Activated CD4-positive, alpha-beta T cell treated with anti-CD3 and anti-CD28 coated beads for 48 hours (primary cell): ENCODE measurements at regions not wholly inside any gene's neighbourhood (a gene's known extent, or its start where the extent isn't known, plus 50 kb on each side); places are given as distances from the start of the nearest gene placed in this dataset.
"Not testable (repeated sequence)": the region's sequence is repeated elsewhere in the genome, so short reads cannot be mapped to it uniquely, and the experiment has no call there.

Source experiments
- DNase-seq: peaks from one replicate; pipeline ENCODE4 v3.0.0-alpha.2; 2020

- DNase-seq = no peak
Measured at GRCh38 chr6:68053805-68054373, 581.2 kb upstream of the ADGRB3 start.

- DNase-seq = no peak
Measured at GRCh38 chr6:68052234-68052633, 582.8 kb upstream of the ADGRB3 start.

DNA sequence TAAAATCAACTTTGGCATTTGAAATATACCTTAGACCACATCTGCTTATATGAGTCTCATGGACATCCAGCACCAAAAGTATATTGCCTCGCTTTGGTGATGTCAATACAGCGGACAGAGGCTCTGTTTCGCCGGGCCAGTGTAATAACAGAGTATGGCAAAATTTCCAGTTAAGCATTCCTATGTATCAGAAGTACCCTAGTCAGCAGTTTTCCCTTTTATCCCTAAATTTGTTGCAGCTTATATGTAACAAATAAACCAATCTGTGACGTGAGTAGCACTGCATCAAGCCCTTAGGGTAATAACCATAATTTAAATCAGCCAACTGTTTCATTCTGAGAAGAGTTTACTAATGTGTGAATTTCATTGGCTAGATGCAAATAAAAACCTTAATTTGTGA, 585.5 kb upstream of the ADGRB3 start:
- no peak for DNase-seq

GRCh38 chr6:68046756-68047155, 588.3 kb upstream of the ADGRB3 start:
- no peak for DNase-seq

GRCh38 chr6:68046302-68046701, 588.8 kb upstream of the ADGRB3 start:
- no peak for DNase-seq

DNA sequence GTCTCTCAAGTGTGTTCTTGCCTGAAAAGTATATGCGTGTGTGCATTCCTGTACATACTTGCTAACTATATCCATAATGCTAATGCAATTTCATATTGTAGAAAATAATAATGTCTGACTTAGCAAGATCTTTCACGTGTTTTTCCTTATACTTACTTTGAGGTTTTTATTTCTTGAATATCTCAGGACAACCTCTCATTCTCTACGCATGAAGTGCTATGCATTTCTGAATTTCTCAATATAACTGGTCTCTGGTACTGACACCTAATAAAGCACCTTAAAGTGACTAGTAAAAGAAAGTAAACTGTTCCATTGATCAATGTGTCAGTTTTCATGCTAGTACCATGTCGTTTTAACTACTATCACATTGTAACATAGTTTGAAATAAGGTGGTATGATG, 589.9 kb upstream of the ADGRB3 start:
- no peak for DNase-seq

DNA sequence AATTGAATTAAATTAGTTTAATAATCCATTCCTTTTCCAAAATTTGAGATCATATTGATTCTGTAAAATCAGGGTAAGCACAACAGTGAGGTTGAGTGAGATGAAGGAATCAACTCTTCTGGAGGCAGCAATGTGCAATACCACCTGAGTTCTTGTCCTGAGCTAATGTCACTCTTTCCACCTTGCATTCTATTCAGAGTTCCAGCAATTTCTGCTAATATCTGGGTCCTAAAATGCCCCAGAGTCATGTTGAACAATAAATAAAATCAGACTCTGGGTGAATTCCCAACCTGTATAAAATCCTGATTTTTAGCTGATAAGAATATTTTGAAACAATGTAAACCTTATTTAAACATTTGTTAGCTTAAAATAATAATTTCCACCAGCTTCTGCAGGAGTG, 590.8 kb upstream of the ADGRB3 start:
- DNase-seq = no peak

DNA sequence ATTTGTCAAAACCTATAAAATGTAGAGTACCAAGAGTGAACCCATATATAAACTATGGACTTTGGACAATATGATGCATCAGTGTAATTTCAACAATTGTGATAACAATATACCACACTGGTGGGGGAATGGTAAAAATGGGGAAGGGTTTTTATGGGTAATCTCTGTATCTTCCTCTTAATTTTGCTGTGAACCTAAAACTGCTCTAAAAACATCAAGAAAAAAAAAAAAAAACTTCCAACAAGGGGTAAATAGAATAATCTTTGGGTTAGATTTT, 592.0 kb upstream of the ADGRB3 start:
- no peak for DNase-seq

GRCh38 chr6:68042339-68043121, 592.6 kb upstream of the ADGRB3 start:
- DNase-seq = no peak

- no peak for DNase-seq
Measured at GRCh38 chr6:68040780-68041179, 594.3 kb upstream of the ADGRB3 start.

DNA sequence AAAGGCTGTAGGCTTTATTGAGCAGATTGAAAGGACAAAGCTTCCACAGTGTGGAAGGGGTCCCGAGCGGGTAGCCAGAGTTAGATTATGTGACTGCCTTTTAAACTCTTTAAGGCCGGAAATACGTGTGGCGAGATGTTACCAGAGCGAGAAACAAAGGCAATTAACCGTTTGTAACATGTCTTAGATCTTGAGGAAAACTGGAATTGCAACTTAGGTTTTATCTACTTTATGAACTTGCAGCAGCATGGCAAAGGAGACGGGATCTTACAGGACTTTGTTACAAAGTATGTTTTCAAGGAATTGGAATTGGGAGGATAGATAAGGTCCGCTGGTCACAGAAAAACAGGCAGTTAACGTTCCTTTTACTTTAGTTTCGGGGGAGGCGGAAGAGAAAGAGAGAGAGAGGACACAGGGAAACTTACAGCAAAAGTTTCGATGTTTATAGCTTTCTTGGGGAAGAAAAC, 594.7 kb upstream of the ADGRB3 start:
- no peak for DNase-seq

GRCh38 chr6:68039641-68040311, 595.3 kb upstream of the ADGRB3 start:
- DNase-seq = no peak

- no peak for DNase-seq
Measured at GRCh38 chr6:68038815-68039408, 596.2 kb upstream of the ADGRB3 start.

GRCh38 chr6:68032217-68032616, 602.9 kb upstream of the ADGRB3 start:
- no peak for DNase-seq

DNA sequence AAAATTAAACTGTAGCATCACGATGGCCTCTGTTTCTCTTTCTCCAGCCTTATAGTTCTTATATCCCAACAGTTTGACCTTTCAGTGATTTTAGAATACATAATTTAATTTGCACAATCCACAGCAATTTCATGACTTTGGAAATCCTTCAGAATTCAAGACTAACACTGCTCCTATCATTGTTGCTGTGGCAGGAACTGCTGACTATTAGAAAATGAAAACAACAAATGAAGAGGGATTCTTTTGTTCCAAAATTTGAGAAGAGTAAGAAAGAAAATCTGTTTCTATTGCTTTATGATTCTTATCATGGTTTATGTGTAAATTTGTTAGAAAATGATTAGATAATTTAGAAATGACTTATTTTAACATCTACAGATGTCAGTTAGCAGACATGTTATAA, 604.0 kb upstream of the ADGRB3 start:
- DNase-seq = no peak

- no peak for DNase-seq
Measured at GRCh38 chr6:68026483-68026882, 608.6 kb upstream of the ADGRB3 start.

- no peak for DNase-seq
Measured at GRCh38 chr6:68025764-68026163, 609.3 kb upstream of the ADGRB3 start.

DNA sequence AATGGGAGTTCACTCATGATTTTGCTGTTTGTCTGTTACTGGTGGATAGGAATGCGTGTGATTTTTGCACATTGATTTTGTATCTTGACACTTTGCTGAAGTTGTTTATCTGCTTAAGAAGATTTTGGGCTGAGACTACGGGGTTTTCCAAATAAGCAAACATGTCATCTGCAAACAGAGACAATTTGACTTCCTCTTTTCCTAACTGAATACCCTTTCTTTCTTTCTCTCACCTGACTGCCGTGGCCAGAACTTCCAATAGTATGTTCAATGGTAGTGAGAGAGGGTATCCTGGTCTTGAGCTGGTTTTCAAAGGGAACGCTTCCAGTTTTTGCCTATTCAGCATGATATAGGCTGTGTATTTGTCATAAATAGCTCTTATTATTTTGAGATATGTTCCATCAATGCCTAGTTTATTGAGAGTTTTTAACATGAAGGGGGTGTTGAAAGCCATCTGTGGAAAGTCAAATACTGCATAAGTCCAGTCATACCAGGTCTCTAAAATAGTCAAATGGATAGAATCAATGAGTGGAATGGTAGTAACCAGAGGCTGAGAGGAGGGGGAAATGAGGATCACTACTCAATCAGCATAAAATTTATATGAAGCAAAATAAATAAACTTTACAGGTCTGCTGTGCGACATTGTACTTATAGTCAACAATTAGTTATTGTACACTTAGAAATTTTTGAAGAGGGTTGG, 610.4 kb upstream of the ADGRB3 start:
- DNase-seq = no peak

DNA sequence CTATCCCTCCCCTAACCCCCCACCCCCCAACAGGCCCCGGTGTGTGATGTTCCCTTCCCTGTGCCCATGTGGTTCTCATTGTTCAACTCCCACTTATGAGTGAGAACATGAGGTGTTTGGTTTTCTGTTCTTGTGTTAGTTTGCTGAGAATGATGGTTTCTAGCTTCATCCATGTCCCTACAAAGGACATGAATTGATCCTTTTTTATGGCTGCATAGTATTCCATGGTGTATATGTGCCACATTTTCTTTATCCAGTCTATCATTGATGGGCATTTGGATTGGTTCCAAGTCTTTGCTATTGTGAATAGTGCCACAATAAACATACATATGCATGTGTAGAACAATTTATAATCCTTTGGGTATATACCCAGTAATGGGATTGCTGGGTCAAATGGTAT, 612.1 kb upstream of the ADGRB3 start:
- DNase-seq = not testable (repeated sequence)

DNA sequence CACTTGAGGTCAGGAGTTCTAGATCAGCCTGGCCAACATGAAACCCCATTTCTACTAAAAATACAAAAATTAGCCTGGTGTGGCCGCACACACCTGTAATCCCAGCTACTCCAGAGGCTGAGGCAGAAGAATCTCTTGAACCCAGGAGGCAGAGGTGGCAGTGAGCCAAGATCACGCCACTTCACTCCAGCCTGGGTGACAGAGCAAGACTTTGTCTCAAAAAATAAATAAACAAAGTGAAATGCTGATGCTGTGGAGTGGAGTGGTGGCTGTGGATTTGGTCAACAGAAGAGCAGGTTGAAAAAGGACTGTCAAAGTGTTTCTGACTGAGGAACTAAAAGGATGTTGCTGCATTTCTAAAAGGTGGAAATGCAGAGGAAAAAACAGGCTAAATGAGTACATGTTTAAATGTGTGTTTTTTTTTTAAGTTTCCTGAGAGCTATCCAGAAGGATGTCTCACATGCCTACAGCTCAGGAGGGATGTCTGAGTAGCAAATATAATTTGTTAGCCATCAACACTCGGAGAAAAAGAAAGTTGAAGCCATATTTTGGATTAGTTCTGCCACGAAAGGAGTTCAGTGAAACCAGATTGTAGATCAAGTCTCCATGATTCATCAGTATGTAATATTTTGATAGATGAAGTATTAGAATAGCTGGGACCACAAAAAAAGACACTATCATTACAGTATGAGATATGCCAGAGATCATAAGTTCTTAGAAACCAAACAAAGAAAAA, 621.1 kb upstream of the ADGRB3 start:
- DNase-seq = no peak

DNA sequence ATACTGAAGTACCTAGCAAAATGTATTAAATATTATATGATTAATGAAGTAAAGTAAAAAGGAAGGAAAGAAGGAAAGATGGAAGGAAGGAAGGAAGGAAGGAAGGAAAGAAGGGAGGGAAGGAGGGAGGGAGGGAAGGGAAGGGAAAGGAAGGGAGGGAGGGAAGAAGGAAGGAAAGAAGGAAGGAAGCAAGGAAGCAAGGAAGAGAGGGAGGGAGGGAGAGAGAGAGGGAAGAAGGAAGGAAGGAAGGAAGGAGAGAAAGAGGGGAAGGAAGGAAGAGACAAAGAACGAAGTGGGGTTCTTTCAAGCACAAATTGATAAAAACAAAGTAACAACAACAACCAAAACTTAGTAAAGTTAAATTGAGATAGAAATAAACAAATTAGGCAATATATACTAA, 622.3 kb upstream of the ADGRB3 start:
- DNase-seq = no peak

DNA sequence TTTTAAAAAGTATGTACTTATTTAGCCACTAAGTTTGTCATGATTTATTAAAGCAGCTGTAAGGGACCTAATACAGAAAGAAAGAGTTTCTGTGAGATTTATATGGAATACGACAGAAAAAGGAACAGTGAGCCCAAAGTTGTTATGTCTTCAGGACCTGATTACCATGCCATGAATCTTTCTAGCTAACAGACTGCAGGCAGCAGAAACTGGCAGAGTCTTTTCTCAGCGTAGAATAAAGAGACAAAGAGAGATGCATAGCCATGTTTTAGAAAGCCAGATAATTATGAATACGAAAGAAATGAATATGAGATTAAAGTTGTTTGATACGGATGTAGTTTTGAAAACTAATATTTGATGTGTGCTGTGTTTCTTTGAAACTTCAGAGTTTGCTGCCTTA, 624.1 kb upstream of the ADGRB3 start:
- DNase-seq = no peak

DNA sequence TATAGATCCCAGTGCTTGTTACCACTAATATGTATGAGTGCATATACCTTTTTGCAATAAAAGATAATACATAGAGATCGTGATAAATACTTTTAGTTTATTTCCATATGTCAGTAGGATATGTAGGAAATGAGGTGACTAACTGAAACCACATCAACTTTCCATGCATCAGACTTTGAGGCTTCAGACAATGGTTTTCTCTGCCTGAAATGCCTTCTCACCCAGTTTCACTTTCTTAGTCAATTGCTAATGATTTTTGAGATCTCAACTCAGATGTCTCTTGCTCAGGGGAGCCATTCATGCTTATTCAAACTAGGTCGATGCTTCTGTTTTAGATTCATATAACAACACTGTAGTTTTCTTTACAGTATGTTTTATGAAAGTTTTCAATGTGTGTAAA, 626.6 kb upstream of the ADGRB3 start:
- no peak for DNase-seq
